GM18511 (cell line): ENCODE measurements at regions not wholly inside any gene's neighbourhood (a gene's known extent, or its start where the extent isn't known, plus 50 kb on each side); places are given as distances from the start of the nearest gene placed in this dataset.

Experiments
- ATAC-seq: cut with Tn5 transposase; IDR thresholded peaks from one replicate; pipeline ENCODE4 v1.9.1; 2021; ENCODE audit warnings: mild to moderate bottlenecking, moderate library complexity; ENCODE audit not compliant: unreplicated experiment

GRCh38 chr18:60552948-60553347 is 180.4 kb upstream of the MC4R start:
- ATAC-seq, result no peak

- no peak for ATAC-seq
Observed at GRCh38 chr18:60554967-60555366, 182.4 kb upstream of the MC4R start.

GRCh38 chr18:60555625-60556024 is 183.1 kb upstream of the MC4R start:
- no peak for ATAC-seq

- no peak for ATAC-seq
Observed at GRCh38 chr18:60556326-60556725, 183.8 kb upstream of the MC4R start.

- no peak for ATAC-seq
Observed at GRCh38 chr18:60560071-60560470, 187.5 kb upstream of the MC4R start.

- no peak for ATAC-seq
Observed at GRCh38 chr18:60563082-60563481, 190.5 kb upstream of the MC4R start.

GRCh38 chr18:60568220-60568619 is 195.6 kb upstream of the MC4R start:
- ATAC-seq, result no peak

- no peak for ATAC-seq
Observed at GRCh38 chr18:60570172-60570571, 197.6 kb upstream of the MC4R start.

- ATAC-seq, result no peak
Observed at GRCh38 chr18:60577457-60577856, 204.9 kb upstream of the MC4R start.

GRCh38 chr18:60585670-60586069 is 213.1 kb upstream of the MC4R start:
- peak; percentile 71 for ATAC-seq

GRCh38 chr18:60593249-60593648 is 220.7 kb upstream of the MC4R start:
- no peak for ATAC-seq

GRCh38 chr18:60596928-60597327 is 224.4 kb upstream of the MC4R start:
- no peak for ATAC-seq

- ATAC-seq, result peak; percentile 98
Observed at GRCh38 chr18:60599267-60599666, 226.7 kb upstream of the MC4R start.

- peak; percentile 11 for ATAC-seq
Observed at GRCh38 chr18:60599995-60600394, 227.4 kb upstream of the MC4R start.

- no peak for ATAC-seq
Observed at GRCh38 chr18:60601249-60601648, 228.7 kb upstream of the MC4R start.

- ATAC-seq, result no peak
Observed at GRCh38 chr18:60623331-60623730, 250.8 kb upstream of the MC4R start.

- no peak for ATAC-seq
Observed at GRCh38 chr18:60624207-60624606, 251.6 kb upstream of the MC4R start.

GRCh38 chr18:60639836-60640235 is 267.3 kb upstream of the MC4R start:
- ATAC-seq, result no peak

- no peak for ATAC-seq
Observed at GRCh38 chr18:60643009-60643408, 270.4 kb upstream of the MC4R start.

GRCh38 chr18:60646725-60647124 is 274.1 kb upstream of the MC4R start:
- ATAC-seq, result no peak

- ATAC-seq, result peak; percentile 100
Observed at GRCh38 chr18:60649107-60649506, 276.5 kb upstream of the MC4R start.

- no peak for ATAC-seq
Observed at GRCh38 chr18:60649842-60650536, 277.4 kb upstream of the MC4R start.

GRCh38 chr18:60654298-60654697 is 281.7 kb upstream of the MC4R start:
- no peak for ATAC-seq
